ENCODE measurements at regions not wholly inside any gene's neighbourhood (a gene's known extent, or its start where the extent isn't known, plus 50 kb on each side); places are given as distances from the start of the nearest gene placed in this dataset.
"Not testable (repeated sequence)": the region's sequence is repeated elsewhere in the genome, so short reads cannot be mapped to it uniquely, and the experiment has no call there.

DNA sequence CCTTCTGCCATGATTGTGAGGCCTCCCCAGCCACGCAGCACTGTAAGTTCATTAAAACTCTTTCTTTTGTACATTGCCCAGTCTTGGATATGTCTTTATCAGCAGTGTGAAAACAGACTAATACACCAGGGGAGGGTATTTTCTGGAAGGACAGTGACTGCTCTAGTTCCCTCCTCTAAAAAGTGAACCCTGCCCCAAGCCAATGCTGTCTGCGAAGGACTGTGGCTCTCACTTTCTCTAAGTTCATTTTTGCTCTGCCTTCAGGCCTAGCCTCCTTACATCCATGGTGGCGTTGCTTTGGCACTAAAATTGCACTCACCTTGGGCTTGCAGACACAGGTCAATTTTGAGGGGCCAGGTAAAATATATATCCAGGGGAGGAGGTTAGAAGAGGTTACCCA lies 323.0 kb downstream of the VRK1 start:
- DNase-seq (ENCODE audit: extremely low read depth, insufficient read length), result no peak
- H3K36me3 ChIP-seq (ENCODE audit: control insufficient read depth, insufficient read depth, low read length), result no peaks in the 10 kb centered on the region
- TF ChIP-seq, protein P1, sequence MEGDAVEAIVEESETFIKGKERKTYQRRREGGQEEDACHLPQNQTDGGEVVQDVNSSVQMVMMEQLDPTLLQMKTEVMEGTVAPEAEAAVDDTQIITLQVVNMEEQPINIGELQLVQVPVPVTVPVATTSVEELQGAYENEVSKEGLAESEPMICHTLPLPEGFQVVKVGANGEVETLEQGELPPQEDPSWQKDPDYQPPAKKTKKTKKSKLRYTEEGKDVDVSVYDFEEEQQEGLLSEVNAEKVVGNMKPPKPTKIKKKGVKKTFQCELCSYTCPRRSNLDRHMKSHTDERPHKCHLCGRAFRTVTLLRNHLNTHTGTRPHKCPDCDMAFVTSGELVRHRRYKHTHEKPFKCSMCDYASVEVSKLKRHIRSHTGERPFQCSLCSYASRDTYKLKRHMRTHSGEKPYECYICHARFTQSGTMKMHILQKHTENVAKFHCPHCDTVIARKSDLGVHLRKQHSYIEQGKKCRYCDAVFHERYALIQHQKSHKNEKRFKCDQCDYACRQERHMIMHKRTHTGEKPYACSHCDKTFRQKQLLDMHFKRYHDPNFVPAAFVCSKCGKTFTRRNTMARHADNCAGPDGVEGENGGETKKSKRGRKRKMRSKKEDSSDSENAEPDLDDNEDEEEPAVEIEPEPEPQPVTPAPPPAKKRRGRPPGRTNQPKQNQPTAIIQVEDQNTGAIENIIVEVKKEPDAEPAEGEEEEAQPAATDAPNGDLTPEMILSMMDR (IDR thresholded peaks at IDR 0.05; ENCODE audit: insufficient read depth, low read length, poor library complexity, severe bottlenecking), result no peak
- no peaks in the 10 kb centered on the region for H3K27me3 ChIP-seq (replicated peaks; ENCODE audit: control insufficient read depth, insufficient read depth, low read length)
- no peak overlapping the region for H3K4me3 ChIP-seq (replicated peaks; ENCODE audit: low read depth, low read length)

DNA sequence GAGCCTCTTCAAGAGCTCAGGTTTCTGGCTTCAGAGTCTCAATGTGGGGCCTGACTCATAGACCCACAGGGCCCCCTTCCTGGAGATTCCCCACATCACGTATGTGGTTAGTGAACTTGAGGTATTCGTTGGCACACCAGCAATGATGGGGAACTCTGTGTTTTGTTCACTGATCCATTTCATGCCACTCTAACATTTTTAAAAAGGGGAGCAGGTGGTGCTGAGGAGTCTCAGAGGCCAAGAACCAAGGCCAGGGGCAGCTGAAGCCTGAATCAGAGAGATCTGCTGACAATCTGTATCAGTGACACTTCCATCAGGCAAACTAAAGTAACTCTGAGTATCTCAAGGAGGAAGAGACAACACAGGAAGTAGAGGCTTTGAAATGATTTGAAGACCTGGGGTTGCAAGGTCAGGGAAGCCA lies 323.4 kb downstream of the VRK1 start:
- Histone ChIP-seq H3K4me3 (replicated peaks; ENCODE audit: low read depth, low read length) (no peak overlapping the region), H3K27me3 (replicated peaks; ENCODE audit: control insufficient read depth, insufficient read depth, low read length) (no peaks in the 10 kb centered on the region), H3K36me3 (ENCODE audit: control insufficient read depth, insufficient read depth, low read length) (no peaks in the 10 kb centered on the region)
- TF ChIP-seq, protein P1 (IDR thresholded peaks at IDR 0.05; ENCODE audit: insufficient read depth, low read length, poor library complexity, severe bottlenecking), result no peak
- DNase-seq (ENCODE audit: extremely low read depth, insufficient read length), result peak; percentile 10

DNA sequence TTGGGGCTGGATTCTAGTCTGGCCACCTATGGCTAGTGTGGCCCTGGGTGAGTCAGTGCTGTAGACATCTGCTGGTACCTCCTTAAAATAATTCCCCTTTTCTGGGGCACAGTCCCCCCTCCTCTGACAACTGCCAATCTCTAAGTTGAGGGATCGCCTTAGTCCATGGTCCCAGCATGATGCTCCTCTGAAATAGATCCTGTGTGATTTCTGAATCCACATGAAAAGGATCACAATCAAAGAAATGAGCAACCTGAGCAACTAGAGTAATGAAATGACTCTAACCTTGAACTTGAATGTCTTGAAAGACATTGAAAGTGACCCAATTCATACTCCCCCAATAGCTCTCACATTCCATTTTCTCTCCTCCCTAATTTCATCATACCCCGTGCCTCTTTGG lies 332.5 kb downstream of the VRK1 start:
- no peaks in the 10 kb centered on the region for H3K36me3 ChIP-seq (ENCODE audit: control insufficient read depth, insufficient read depth, low read length)
- no peaks in the 10 kb centered on the region for H3K27me3 ChIP-seq (replicated peaks; ENCODE audit: control insufficient read depth, insufficient read depth, low read length)
- TF ChIP-seq, protein P1 (IDR thresholded peaks at IDR 0.05; ENCODE audit: insufficient read depth, low read length, poor library complexity, severe bottlenecking), result no peak
- no peak for DNase-seq (ENCODE audit: extremely low read depth, insufficient read length)
- H3K4me3 ChIP-seq (replicated peaks; ENCODE audit: low read depth, low read length), result no peak overlapping the region

DNA sequence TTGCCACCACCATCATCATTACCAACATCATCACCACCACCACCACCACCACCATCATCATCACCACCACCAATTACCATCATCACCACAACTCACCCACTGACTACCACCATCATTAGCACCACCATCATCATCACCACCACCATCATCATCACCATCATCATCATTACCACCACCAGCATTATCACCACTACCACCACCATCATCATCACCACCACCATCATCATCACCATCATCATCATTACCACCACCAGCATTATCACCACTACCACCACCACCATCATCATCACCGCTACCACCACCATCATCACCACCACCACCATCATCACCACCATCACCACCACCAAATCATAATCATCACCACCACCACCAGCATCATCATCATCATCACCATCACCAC lies 338.7 kb downstream of the VRK1 start:
- not testable (repeated sequence) for H3K27me3 ChIP-seq (replicated peaks; ENCODE audit: control insufficient read depth, insufficient read depth, low read length); H3K36me3 ChIP-seq (ENCODE audit: control insufficient read depth, insufficient read depth, low read length); DNase-seq (ENCODE audit: extremely low read depth, insufficient read length); H3K4me3 ChIP-seq (replicated peaks; ENCODE audit: low read depth, low read length)

DNA sequence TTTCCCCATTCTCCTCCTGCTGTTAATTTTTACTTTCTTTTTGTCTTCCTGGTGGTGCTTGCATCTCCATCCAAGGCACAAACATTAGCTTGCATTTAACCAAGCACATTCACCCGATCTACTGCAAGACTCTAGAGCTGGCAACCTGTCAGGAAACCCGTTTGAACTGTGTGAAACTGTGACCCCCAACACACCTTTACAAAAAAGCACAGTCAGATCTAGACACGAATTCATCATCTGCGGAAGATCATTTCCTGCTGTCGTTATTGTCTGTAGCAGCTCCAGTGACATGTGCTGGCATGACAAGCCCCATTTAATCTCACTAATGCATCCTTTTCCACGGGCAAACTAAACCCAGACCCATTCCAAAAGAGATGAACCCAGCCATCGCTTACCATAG lies 340.5 kb downstream of the VRK1 start:
- Histone ChIP-seq H3K4me3 (replicated peaks; ENCODE audit: low read depth, low read length) (no peak overlapping the region), H3K36me3 (ENCODE audit: control insufficient read depth, insufficient read depth, low read length) (no peaks in the 10 kb centered on the region), H3K27me3 (replicated peaks; ENCODE audit: control insufficient read depth, insufficient read depth, low read length) (no peaks in the 10 kb centered on the region)
- TF ChIP-seq, protein P1 (IDR thresholded peaks at IDR 0.05; ENCODE audit: insufficient read depth, low read length, poor library complexity, severe bottlenecking), result no peak
- DNase-seq (ENCODE audit: extremely low read depth, insufficient read length), result peak; percentile 6

DNA sequence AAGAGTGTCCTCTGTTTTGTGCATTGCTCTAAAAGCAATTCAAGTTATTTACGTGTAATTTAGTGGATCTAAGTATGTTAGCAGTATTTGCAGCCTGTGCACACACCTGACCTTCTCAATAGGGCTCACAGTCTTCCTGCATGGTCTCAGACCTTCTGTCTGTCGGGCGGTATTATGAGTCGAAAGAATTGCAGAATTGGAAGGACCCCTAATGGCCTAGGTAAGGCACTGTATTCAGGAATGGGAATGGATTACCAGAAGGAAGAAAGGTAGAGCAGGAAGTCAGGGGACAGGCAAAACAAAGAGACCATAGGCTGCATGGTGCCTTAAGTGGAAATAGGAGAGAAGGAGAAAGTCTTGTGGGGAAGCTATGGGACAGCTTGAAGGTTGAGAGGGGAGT lies 341.6 kb downstream of the VRK1 start:
- TF ChIP-seq, protein P1 (IDR thresholded peaks at IDR 0.05; ENCODE audit: insufficient read depth, low read length, poor library complexity, severe bottlenecking), result no peak
- Histone ChIP-seq H3K36me3 (ENCODE audit: control insufficient read depth, insufficient read depth, low read length) (no peaks in the 10 kb centered on the region), H3K27me3 (replicated peaks; ENCODE audit: control insufficient read depth, insufficient read depth, low read length) (no peaks in the 10 kb centered on the region), H3K4me3 (replicated peaks; ENCODE audit: low read depth, low read length) (no peak overlapping the region)
- no peak for DNase-seq (ENCODE audit: extremely low read depth, insufficient read length)

Data from GM06990 (cell line).